Naive thymus-derived CD4-positive, alpha-beta T cell (primary cell): ENCODE measurements at regions not wholly inside any gene's neighbourhood (a gene's known extent, or its start where the extent isn't known, plus 50 kb on each side); places are given as distances from the start of the nearest gene placed in this dataset.

ENCODE experiments used
- ATAC-seq: fragments of 150-1000 bp; cut with Tn5 transposase; 2 replicates; pipeline ENCODE4 v1.10.0; 2021; ENCODE audit warnings: mild to moderate bottlenecking, moderate library complexity
- CTCF ChIA-PET: fragments of 350-600 bp; sonication (Branson Sonifier 250); formaldehyde crosslinking; loops from one replicate; lab custom pipeline; 2021; ENCODE audit warnings: antibody characterized with exemption; lab: Charles Lee
- POLR2A ChIA-PET: fragments of 350-600 bp; sonication (Branson Sonifier 250); formaldehyde crosslinking; loops from one replicate; lab custom pipeline; 2021; ENCODE audit warnings: antibody characterized with exemption, inconsistent platforms; lab: Charles Lee
- DNase-seq, 9 donors: peaks; one replicate each; pipeline versions ENCODE4 v3.0.0 to v3.0.0-alpha.2; 2020 to 2022; ENCODE audit warnings: mixed read lengths in 1 of 9
- H3K27ac ChIP-seq: one replicate; pipeline ENCODE4 v1.7.0; 2013; ENCODE audit warnings: mild to moderate bottlenecking, low read depth, low read length, moderate library complexity
- H3K27me3 ChIP-seq, 2 donors: one replicate each; pipeline ENCODE4 v1.7.0; 2013; ENCODE audit warnings: low read length in 2 of 2, mild to moderate bottlenecking in 2 of 2, moderate library complexity in 2 of 2; ENCODE audit not compliant: control insufficient read depth in 2 of 2, insufficient read depth in 2 of 2
- H3K36me3 ChIP-seq, 3 experiments: 1 replicate in 2 of 3; 2 replicates in 1 of 3; pipeline ENCODE4 v1.7.0; 2013; ENCODE audit warnings: low read length in 3 of 3, mild to moderate bottlenecking in 3 of 3, moderate library complexity in 1 of 3; ENCODE audit not compliant: insufficient read depth in 3 of 3, control insufficient read depth in 2 of 3
- H3K4me1 ChIP-seq, 2 donors: one replicate each; pipeline ENCODE4 v1.7.0; 2013; ENCODE audit warnings: low read length in 2 of 2, mild to moderate bottlenecking in 2 of 2, moderate library complexity in 1 of 2; ENCODE audit not compliant: control insufficient read depth in 2 of 2, insufficient read depth in 2 of 2
- H3K4me3 ChIP-seq: 2 replicates; pipeline ENCODE4 v1.7.0; 2013; ENCODE audit warnings: mild to moderate bottlenecking, low read length
- H3K9me3 ChIP-seq, 3 experiments: 1 replicate in 2 of 3; 2 replicates in 1 of 3; pipeline ENCODE4 v1.7.0; 2013; ENCODE audit warnings: low read length in 3 of 3; ENCODE audit not compliant: control insufficient read depth in 2 of 3
- H3K27ac Mint-ChIP-seq, 9 donors: one replicate each; pipeline ENCODE4 v1.8.0; 2020 to 2022; ENCODE audit warnings: mixed read lengths in 9 of 9, mild to moderate bottlenecking in 8 of 9, moderate library complexity in 5 of 9, inconsistent platforms in 2 of 9
- H3K27me3 Mint-ChIP-seq, 5 donors: one replicate each; pipeline ENCODE4 v1.8.0; 2021 to 2022; ENCODE audit warnings: mixed read lengths in 5 of 5, mild to moderate bottlenecking in 1 of 5
- H3K36me3 Mint-ChIP-seq, 5 donors: one replicate each; pipeline ENCODE4 v1.8.0; 2020 to 2022; ENCODE audit warnings: mixed read lengths in 5 of 5, mild to moderate bottlenecking in 3 of 5, inconsistent platforms in 1 of 5
- H3K4me1 Mint-ChIP-seq, 7 donors: one replicate each; pipeline ENCODE4 v1.8.0; 2020 to 2022; ENCODE audit warnings: mixed read lengths in 7 of 7, mild to moderate bottlenecking in 3 of 7, inconsistent platforms in 1 of 7
- H3K4me3 Mint-ChIP-seq, 10 donors: one replicate each; pipeline ENCODE4 v1.8.0; 2020 to 2022; ENCODE audit warnings: mild to moderate bottlenecking in 10 of 10, mixed read lengths in 10 of 10, moderate library complexity in 6 of 10, inconsistent platforms in 2 of 10
- H3K9me3 Mint-ChIP-seq, 11 donors: one replicate each; pipeline ENCODE4 v1.8.0; 2020 to 2022; ENCODE audit warnings: mixed read lengths in 11 of 11, mild to moderate bottlenecking in 4 of 11, inconsistent platforms in 1 of 11, moderate library complexity in 1 of 11
- intact Hi-C, 2 donors: fragments of 100-400 bp; cut with micrococcal nuclease; formaldehyde crosslinking; loops; one replicate each; pipeline ENCODE4 v1.15.1; 2023

GRCh38 chr4:44916411-44916810 is 190.1 kb upstream of the GNPDA2 start:
- Mint-ChIP-seq H3K27ac (no peak overlapping the region), H3K9me3 (peaks cover 0 to 4% (median 0%) of the 10 kb centered on the region in 11 donors), H3K4me1 (peaks cover 0 to 9% (median 0%) of the 10 kb centered on the region in 7 donors), H3K4me3 (peak overlapping the region in 9 of 10 donors; percentile 7 to 54 (median 39)), H3K27me3 (no peaks in the 10 kb centered on the region), H3K36me3 (no peaks in the 10 kb centered on the region)
- intact Hi-C loops = no loop called here
- no peak overlapping the region for H3K4me3 ChIP-seq
- no peak for ATAC-seq
- ChIA-PET CTCF (no interaction called here), POLR2A (no interaction called here)
- H3K27ac ChIP-seq = no peak overlapping the region
- no peaks in the 10 kb centered on the region for H3K9me3 ChIP-seq
- H3K36me3 ChIP-seq = no peaks in the 10 kb centered on the region
- no peak for DNase-seq
- H3K4me1 ChIP-seq = no peaks in the 10 kb centered on the region
- H3K27me3 ChIP-seq = no peaks in the 10 kb centered on the region

DNA sequence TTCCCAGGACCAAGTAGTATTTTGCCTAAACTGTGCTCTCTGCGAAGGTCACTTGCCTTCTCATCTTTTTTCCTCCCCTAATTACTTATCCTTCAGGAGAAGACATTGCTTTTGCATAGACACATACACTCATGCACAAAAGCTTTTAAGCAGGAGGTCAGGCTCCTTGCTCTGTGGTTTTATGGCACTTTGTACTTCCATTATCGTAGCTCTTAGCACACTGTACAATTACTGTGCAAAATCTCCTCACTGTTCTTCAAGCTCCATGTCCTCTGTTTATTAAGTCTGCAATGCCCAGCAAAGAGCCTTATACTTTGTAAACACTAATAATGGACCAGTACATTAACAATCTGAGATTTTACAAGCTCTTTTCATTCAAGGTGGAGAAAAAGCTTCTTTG is 188.4 kb upstream of the GNPDA2 start:
- ChIA-PET CTCF (no interaction called here), POLR2A (no interaction called here)

DNA sequence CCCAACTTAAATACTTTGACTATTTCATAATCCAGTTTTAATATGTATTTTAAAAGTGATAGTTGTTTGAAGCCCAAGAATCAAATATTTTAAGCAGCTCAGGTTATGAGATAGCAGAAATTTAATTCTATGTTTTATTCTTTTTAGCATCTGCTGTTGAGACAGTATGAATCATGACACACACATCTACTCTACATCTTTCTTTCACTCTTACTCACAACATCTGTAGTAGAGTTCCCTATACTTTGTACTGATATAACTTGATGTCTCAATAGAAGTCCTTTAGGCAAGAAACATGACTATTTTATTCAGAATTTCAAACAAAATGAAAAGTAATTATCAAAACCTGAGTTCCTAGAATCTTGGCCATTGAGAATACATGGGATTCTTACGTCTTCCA is 187.9 kb upstream of the GNPDA2 start:
- Mint-ChIP-seq H3K36me3 (no peaks in the 10 kb centered on the region), H3K4me3 (no peak overlapping the region), H3K4me1 (peaks cover 0 to 9% (median 0%) of the 10 kb centered on the region in 7 donors), H3K27ac (no peak overlapping the region), H3K27me3 (no peaks in the 10 kb centered on the region), H3K9me3 (peaks cover 0 to 4% (median 0%) of the 10 kb centered on the region in 11 donors)
- Histone ChIP-seq H3K36me3 (no peaks in the 10 kb centered on the region), H3K4me3 (no peak overlapping the region), H3K27me3 (no peaks in the 10 kb centered on the region), H3K9me3 (no peaks in the 10 kb centered on the region), H3K4me1 (no peaks in the 10 kb centered on the region), H3K27ac (no peak overlapping the region)
- ChIA-PET POLR2A (no interaction called here), CTCF (no interaction called here)
- ATAC-seq (no peak), DNase-seq (no peak)
- intact Hi-C loops = no loop called here

More for the DNA sequence above, 188.4 kb upstream of the GNPDA2 start:
- ATAC-seq = no peak
- H3K4me3 Mint-ChIP-seq = no peak overlapping the region
- H3K27ac Mint-ChIP-seq = no peak overlapping the region
- no peaks in the 10 kb centered on the region for H3K9me3 ChIP-seq
- H3K27me3 Mint-ChIP-seq = no peaks in the 10 kb centered on the region
- H3K4me3 ChIP-seq = no peak overlapping the region
- no peaks in the 10 kb centered on the region for H3K36me3 Mint-ChIP-seq
- intact Hi-C loops = no loop called here
- H3K4me1 Mint-ChIP-seq = peaks cover 0 to 9% (median 0%) of the 10 kb centered on the region in 7 donors
- no peaks in the 10 kb centered on the region for H3K4me1 ChIP-seq
- H3K27ac ChIP-seq = no peak overlapping the region
- no peak for DNase-seq
- no peaks in the 10 kb centered on the region for H3K36me3 ChIP-seq
- H3K27me3 ChIP-seq = no peaks in the 10 kb centered on the region
- H3K9me3 Mint-ChIP-seq = peaks cover 0 to 4% (median 0%) of the 10 kb centered on the region in 11 donors

DNA sequence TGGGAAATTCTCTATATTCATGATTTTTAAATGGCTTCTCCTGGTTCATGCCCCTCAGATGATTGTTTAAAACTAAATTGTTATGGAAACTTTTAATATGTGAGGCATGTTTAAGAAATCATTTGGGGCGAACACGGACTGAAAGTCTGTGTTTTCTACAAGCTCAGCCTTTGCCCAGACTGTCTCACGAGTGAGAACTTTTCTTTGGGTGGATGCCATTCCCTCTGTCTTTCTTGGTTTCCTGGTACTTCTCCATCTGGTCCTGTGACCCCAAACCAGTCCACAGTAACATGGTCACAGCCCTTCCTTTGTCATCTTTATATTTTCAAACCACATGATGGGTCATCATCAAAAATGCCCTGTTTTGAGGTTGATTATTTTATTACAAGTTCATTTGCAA is 186.6 kb upstream of the GNPDA2 start:
- Mint-ChIP-seq H3K9me3 (peaks cover 0 to 4% (median 0%) of the 10 kb centered on the region in 11 donors), H3K4me1 (peaks cover 0 to 9% (median 0%) of the 10 kb centered on the region in 7 donors), H3K4me3 (no peak overlapping the region), H3K36me3 (no peaks in the 10 kb centered on the region), H3K27ac (no peak overlapping the region), H3K27me3 (no peaks in the 10 kb centered on the region)
- ATAC-seq (no peak), DNase-seq (no peak)
- CTCF ChIA-PET = no interaction called here
- no peaks in the 10 kb centered on the region for H3K9me3 ChIP-seq
- no peak overlapping the region for H3K27ac ChIP-seq
- H3K36me3 ChIP-seq = no peaks in the 10 kb centered on the region
- H3K4me3 ChIP-seq = no peak overlapping the region
- POLR2A ChIA-PET = no interaction called here
- intact Hi-C loops = no loop called here
- H3K4me1 ChIP-seq = no peaks in the 10 kb centered on the region
- no peaks in the 10 kb centered on the region for H3K27me3 ChIP-seq

DNA sequence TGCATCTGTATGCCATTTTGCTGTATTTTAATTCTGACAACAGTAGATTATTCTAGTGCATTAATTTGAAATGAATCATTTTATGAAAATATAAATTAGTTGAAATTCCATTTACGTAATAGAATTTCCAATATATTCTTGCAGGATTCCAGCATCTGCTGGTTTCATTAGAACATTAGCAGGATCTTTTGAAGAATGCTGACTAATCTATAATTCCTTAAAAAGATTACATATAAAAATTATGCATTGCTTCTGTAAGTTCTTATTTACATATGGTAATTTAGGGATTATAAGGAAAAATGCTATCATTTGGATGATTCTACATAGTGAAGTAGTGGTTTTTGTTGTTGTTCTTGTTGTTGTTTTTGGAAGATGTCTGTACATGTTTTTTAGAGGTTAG is 182.2 kb upstream of the GNPDA2 start:
- H3K27me3 Mint-ChIP-seq = no peaks in the 10 kb centered on the region
- no peaks in the 10 kb centered on the region for H3K4me1 Mint-ChIP-seq
- DNase-seq (no peak), ATAC-seq (no peak)
- no peak overlapping the region for H3K4me3 ChIP-seq
- no peaks in the 10 kb centered on the region for H3K27me3 ChIP-seq
- no peaks in the 10 kb centered on the region for H3K4me1 ChIP-seq
- POLR2A ChIA-PET = no interaction called here
- no peaks in the 10 kb centered on the region for H3K36me3 Mint-ChIP-seq
- no peaks in the 10 kb centered on the region for H3K9me3 ChIP-seq
- intact Hi-C loops = no loop called here
- H3K27ac Mint-ChIP-seq = no peak overlapping the region
- H3K27ac ChIP-seq = no peak overlapping the region
- H3K9me3 Mint-ChIP-seq = peaks cover 0 to 10% (median 2%) of the 10 kb centered on the region in 11 donors
- CTCF ChIA-PET = no interaction called here
- no peak overlapping the region for H3K4me3 Mint-ChIP-seq
- H3K36me3 ChIP-seq = no peaks in the 10 kb centered on the region

DNA sequence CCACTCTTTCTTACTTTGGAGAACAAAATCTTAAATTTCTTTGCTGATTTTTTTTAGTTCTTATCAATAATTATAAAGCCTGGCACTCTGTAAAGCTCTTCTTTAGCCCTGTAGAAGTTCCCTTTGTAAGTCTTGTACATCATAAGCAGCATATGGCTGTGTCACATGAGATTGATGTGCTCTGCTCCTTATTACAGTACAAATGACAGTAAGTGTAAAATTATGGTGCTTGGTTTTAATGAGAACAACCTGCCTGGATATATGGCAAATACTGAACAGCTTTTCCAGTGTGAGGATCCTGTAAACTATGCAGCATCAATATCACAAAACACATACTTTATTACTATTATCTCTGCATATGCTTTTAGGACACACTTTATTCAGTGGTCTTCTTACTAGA is 145.9 kb upstream of the GNPDA2 start:
- no peak overlapping the region for H3K4me3 Mint-ChIP-seq
- no peaks in the 10 kb centered on the region for H3K27me3 Mint-ChIP-seq
- Histone ChIP-seq H3K27ac (no peak overlapping the region), H3K4me1 (no peaks in the 10 kb centered on the region), H3K9me3 (no peaks in the 10 kb centered on the region), H3K4me3 (no peak overlapping the region), H3K36me3 (no peaks in the 10 kb centered on the region), H3K27me3 (no peaks in the 10 kb centered on the region)
- POLR2A ChIA-PET = no interaction called here
- CTCF ChIA-PET = no interaction called here
- DNase-seq (no peak), ATAC-seq (no peak)
- peaks cover 0 to 7% (median 0%) of the 10 kb centered on the region in 11 donors for H3K9me3 Mint-ChIP-seq
- no peaks in the 10 kb centered on the region for H3K36me3 Mint-ChIP-seq
- intact Hi-C loops = no loop called here
- no peaks in the 10 kb centered on the region for H3K4me1 Mint-ChIP-seq
- no peak overlapping the region for H3K27ac Mint-ChIP-seq

DNA sequence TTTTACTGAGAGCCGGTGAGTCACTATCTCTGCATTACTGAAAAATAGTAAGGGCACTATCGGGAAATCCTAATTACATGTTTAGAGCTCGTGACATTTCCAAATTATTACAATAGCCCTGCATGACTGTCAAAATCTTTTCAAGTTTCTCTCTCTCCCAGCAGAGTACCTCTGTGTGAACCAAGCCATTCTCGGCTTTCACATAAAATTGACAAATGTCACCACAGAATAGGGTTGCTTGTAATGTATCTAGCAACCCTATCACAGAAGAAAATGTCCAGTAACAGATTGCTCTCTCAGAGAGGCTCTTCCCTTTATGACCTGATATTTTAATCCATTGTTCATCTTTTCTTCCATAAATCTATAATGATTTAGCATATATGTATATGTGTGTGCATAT is 144.8 kb upstream of the GNPDA2 start:
- ChIA-PET POLR2A (no interaction called here), CTCF (no interaction called here)
- Histone ChIP-seq H3K27ac (no peak overlapping the region), H3K27me3 (no peaks in the 10 kb centered on the region), H3K36me3 (no peaks in the 10 kb centered on the region), H3K4me3 (no peak overlapping the region), H3K4me1 (no peaks in the 10 kb centered on the region), H3K9me3 (no peaks in the 10 kb centered on the region)
- H3K27me3 Mint-ChIP-seq = no peaks in the 10 kb centered on the region
- peaks cover 0 to 7% (median 0%) of the 10 kb centered on the region in 11 donors for H3K9me3 Mint-ChIP-seq
- H3K36me3 Mint-ChIP-seq = no peaks in the 10 kb centered on the region
- H3K4me3 Mint-ChIP-seq = no peak overlapping the region
- H3K4me1 Mint-ChIP-seq = no peaks in the 10 kb centered on the region
- no peak overlapping the region for H3K27ac Mint-ChIP-seq
- intact Hi-C loops = no loop called here
- no peak for DNase-seq
- no peak for ATAC-seq
